ENCODE measurements at regions not wholly inside any gene's neighbourhood (a gene's known extent, or its start where the extent isn't known, plus 50 kb on each side); places are given as distances from the start of the nearest gene placed in this dataset.

- ATAC-seq: peak; percentile 82
Observed at GRCh38 chr13:109509154-109509900, 277.1 kb downstream of the IRS2 start.

DNA sequence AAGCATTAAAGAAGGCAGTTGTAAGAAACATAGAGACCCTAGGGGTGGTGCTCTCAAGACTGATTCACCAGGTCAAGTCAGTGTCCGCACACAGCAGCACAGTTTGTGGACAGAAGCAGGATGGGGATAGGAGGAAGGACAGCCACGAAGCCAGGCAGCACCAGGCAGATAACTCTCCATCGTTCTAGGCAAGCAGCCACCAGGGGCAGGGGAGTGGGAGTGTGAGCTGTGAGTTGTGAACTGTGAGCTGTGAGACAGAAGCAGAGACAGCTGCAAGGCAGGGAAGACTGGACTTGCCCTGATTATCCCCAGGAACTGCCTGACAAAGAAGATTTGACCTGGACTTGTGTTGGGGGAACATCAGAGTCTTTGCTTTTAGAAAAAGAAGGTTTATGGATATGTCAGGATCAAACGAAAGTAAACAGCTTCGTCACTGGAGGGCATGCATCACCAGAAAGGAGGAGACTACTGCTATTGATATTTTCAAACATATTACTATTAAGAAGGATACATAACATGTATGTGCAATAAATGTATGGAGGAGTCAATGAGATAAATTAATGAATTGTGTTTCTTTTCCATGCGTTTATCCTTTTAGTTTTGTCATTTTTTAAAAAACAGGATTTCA is 286.1 kb downstream of the IRS2 start:
- no peak for ATAC-seq

- no peak for ATAC-seq
Observed at GRCh38 chr13:109497917-109498316, 288.5 kb downstream of the IRS2 start.

- ATAC-seq: no peak
Observed at GRCh38 chr13:109496216-109496615, 290.2 kb downstream of the IRS2 start.

- ATAC-seq: no peak
Observed at GRCh38 chr13:109494925-109495369, 291.4 kb downstream of the IRS2 start.

GRCh38 chr13:109485136-109485794 is 301.1 kb downstream of the IRS2 start:
- no peak for ATAC-seq

- no peak for ATAC-seq
Observed at GRCh38 chr13:109483284-109483683, 303.1 kb downstream of the IRS2 start.

GRCh38 chr13:109481040-109481439 is 305.3 kb downstream of the IRS2 start:
- no peak for ATAC-seq

- no peak for ATAC-seq
Observed at GRCh38 chr13:109480011-109480955, 306.1 kb downstream of the IRS2 start.

GRCh38 chr13:109479534-109479933 is 306.8 kb downstream of the IRS2 start:
- ATAC-seq: no peak

- ATAC-seq: no peak
Observed at GRCh38 chr13:109476001-109476400, 310.4 kb downstream of the IRS2 start.

DNA sequence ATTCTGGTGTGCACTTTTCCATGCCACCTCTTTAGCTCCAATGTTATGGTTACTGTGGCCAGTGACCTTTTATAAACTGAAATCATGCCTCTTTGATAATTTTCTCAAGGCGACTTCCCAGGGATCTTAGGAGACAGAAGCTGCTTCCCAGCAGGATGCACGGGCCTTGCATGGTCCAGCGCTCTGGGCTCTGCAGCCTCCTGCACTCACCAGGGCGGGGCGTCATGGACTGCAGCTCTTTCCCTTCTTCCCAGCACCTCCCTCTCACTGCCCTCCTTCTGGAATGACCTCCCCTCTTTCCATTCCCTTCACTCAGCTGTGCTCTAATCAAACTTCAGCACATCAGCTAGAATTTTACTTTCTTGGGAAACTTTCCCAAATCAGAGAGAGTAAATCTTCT is 318.3 kb downstream of the IRS2 start:
- ATAC-seq: no peak

DNA sequence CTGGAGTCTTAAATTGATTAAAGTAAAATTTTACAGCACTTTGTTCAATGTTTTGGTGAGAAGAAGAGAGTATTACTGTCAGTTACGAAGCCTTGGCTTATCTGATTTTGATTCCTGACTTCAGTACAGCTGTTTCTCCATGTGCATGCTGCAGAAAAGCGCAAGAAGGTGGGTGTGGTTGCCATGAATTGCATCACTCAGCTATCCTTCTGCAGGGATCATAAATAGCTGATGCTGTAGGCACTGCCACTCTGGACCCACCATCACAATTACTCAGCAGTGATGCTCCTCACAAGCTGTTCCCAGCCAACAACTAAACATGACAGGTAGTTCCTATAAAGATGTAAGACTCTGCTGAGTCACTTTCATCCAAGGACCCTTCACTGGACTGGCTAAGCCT is 321.2 kb downstream of the IRS2 start:
- ATAC-seq: no peak

- ATAC-seq: no peak
Observed at GRCh38 chr13:109454167-109454917, 332.0 kb downstream of the IRS2 start.

- no peak for ATAC-seq
Observed at GRCh38 chr13:109451726-109452125, 334.7 kb downstream of the IRS2 start.

DNA sequence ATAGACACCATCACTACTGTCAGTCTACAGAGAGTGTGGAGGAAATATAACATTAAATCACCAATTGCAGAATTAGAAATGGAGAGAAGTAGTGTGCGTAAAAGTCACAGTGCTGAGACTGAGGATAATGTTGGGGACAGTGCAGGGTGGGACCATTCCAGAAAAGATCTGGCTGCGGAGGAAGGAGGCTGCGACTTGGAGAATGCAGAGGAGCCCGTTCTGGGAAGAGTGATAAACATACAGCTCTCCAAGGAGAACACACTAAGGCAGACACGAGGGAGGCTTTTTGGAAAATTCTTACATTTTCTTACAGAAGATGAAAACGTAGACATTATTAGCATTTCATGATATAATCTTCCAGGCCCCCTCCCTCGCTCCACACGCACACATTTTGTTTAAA is 337.8 kb downstream of the IRS2 start:
- no peak for ATAC-seq

GRCh38 chr13:109447667-109448066 is 338.7 kb downstream of the IRS2 start:
- no peak for ATAC-seq

GRCh38 chr13:109440320-109440719 is 346.1 kb downstream of the IRS2 start:
- no peak for ATAC-seq

DNA sequence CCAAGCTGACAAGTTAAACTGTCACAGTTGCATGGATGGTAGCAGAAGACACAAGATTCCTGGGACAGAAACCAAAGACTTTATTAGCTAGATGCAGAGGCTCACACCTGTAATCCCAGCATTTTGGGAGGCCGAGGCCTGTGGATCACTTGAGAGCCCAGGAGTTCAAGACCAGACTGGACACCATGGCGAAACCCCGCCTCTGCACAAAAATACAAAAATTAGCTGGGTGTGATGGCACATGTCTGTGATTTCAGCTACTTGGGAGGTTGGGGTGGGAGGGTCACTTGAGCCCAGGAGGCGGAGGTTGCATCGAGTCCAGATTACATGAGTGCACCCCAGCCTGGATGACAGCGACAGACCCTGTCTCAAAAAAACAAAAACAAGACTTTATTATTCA is 346.6 kb downstream of the IRS2 start:
- no peak for ATAC-seq

- no peak for ATAC-seq
Observed at GRCh38 chr13:109436841-109437240, 349.5 kb downstream of the IRS2 start.

DNA sequence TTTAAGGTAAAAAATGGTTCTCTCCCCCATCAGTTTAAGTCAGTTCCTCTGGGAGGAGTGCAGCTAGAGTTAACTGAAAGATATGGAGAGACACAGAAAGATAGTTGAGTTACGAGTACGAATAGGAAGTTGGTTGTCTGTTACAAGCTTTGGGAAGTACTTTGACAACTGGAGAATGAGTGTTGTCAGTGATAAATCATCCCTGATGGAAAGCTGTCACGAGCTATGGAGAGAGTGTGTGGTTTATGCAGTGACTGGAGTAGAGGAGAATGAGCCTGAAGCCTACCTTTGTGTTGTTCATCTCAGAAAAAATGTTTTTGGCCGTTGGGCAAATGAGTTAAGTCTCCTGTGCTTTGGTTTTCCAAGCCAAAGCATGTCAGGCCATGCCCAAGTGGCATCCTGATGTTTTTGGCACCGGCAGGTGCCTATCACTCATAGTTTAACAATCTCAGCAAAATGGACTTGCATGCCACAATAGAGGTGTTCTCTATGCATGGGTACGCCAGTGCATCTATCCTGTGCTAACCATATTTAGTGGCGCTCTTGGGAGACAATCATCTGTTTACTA is 350.2 kb downstream of the IRS2 start:
- peak; percentile 86 for ATAC-seq

DNA sequence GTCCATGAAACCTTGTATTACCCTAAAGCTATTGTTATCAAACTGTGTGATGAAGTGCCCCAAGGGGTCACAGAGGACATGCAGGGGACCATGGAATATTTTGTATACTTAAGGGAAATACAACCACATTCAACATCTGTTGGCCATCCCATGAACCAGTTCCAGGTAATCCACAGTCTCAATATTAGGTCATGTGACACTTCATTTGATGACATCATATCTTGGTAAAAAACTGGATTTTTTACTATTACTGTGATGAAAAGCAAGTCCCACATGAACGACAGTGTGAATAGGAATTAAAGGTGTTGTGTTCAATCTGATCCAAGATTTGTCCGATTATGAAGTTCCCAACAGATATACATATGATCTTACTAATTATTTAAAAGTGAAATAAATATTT is 355.2 kb downstream of the IRS2 start:
- no peak for ATAC-seq

All from esophagus mucosa (tissue), 1 donor.